PC-9 (cell line): ENCODE measurements at regions not wholly inside any gene's neighbourhood (a gene's known extent, or its start where the extent isn't known, plus 50 kb on each side); places are given as distances from the start of the nearest gene placed in this dataset.
A peak's percentile ranks its signal among the peaks of the same experiment; 100 is the strongest.

Source experiments
- BruUV-seq: library from RNA; stranded (reverse); fragments of 400-500 nt; replicated peaks from 2 replicates; lab custom pipeline; 2021; lab: Mats Ljungman, UMichigan
- CTCF ChIA-PET: fragments of 300-600 bp; sonication (Branson Sonifier 250); formaldehyde crosslinking; loops from one replicate; lab custom pipeline; 2022; ENCODE audit warnings: antibody characterized with exemption; lab: Charles Lee
- POLR2A ChIA-PET: fragments of 300-600 bp; sonication (Branson Sonifier 250); formaldehyde crosslinking; loops from one replicate; lab custom pipeline; 2022; ENCODE audit warnings: antibody characterized with exemption; ENCODE audit not compliant: unreplicated experiment; lab: Charles Lee
- DNase-seq, 2 experiments: peaks; one replicate each; pipeline versions ENCODE4 v3.0.0 to v3.0.0-alpha.2; 2015 to 2022; ENCODE audit warnings: mixed read lengths in 1 of 2
- H2AFZ ChIP-seq: fragments of 200-600 bp; sonication (generic); 2 replicates; pipeline ENCODE4 v1.8.1; 2017; ENCODE audit warnings: antibody characterized with exemption
- H3F3A ChIP-seq: fragments of 200-600 bp; sonication (generic); 2 replicates; pipeline ENCODE4 v1.8.1; 2017; ENCODE audit warnings: antibody characterized with exemption, mild to moderate bottlenecking, low read depth; ENCODE audit not compliant: insufficient read depth
- H3K27ac ChIP-seq: fragments of 200-600 bp; sonication (generic); 2 replicates; pipeline ENCODE4 v1.6.1; 2016; ENCODE audit warnings: mixed run types
- H3K27me3 ChIP-seq: fragments of 200-600 bp; sonication (generic); 2 replicates; pipeline ENCODE4 v1.6.1; 2016; ENCODE audit warnings: low read depth, mixed run types; ENCODE audit not compliant: insufficient read depth
- H3K36me3 ChIP-seq: fragments of 200-600 bp; sonication (generic); 2 replicates; pipeline ENCODE4 v1.6.1; 2016; ENCODE audit warnings: low read depth, mixed run types
- H3K4me1 ChIP-seq: fragments of 200-600 bp; sonication (generic); replicated peaks from 2 replicates; pipeline ENCODE4 v1.6.1; 2016; ENCODE audit warnings: mixed run types; ENCODE audit not compliant: insufficient read depth
- H3K4me2 ChIP-seq: fragments of 200-600 bp; sonication (generic); 2 replicates; pipeline ENCODE4 v1.6.1; 2017; ENCODE audit warnings: mixed run types
- H3K4me3 ChIP-seq: fragments of 200-600 bp; sonication (generic); 2 replicates; pipeline ENCODE4 v1.6.1; 2016; ENCODE audit warnings: mixed run types
- H3K79me2 ChIP-seq: fragments of 200-600 bp; sonication (generic); 2 replicates; pipeline ENCODE4 v1.6.1; 2017; ENCODE audit warnings: low read depth, mixed run types
- H3K9me2 ChIP-seq: fragments of 200-600 bp; sonication (generic); 2 replicates; pipeline ENCODE4 v1.8.1; 2017; ENCODE audit warnings: mild to moderate bottlenecking; ENCODE audit not compliant: insufficient read depth
- H3K9me3 ChIP-seq: fragments of 200-600 bp; sonication (generic); 2 replicates; pipeline ENCODE4 v1.8.1; 2016; ENCODE audit warnings: low read depth; ENCODE audit not compliant: insufficient read depth
- H4K20me1 ChIP-seq: fragments of 200-600 bp; sonication (generic); 2 replicates; pipeline ENCODE4 v1.8.1; 2017; ENCODE audit not compliant: insufficient read depth
- EZH2 ChIP-seq: fragments of 200-600 bp; sonication (generic); IDR thresholded peaks from 2 replicates; pipeline ENCODE4 v1.8.0; 2017; ENCODE audit warnings: antibody characterized with exemption, low read depth
- intact Hi-C: fragments of 100-400 bp; cut with micrococcal nuclease; formaldehyde crosslinking; loops from one replicate; pipeline ENCODE4 v1.10.0; 2022; ENCODE audit not compliant: unreplicated experiment
- TF ChIP-seq, protein P1 (sequence below): fragments of 200-600 bp; sonication (generic); conservative IDR thresholded peaks from 2 replicates; pipeline ENCODE4 v1.6.1; 2017; ENCODE audit warnings: mixed run types, antibody characterized with exemption, mild to moderate bottlenecking, moderate library complexity

DNA sequence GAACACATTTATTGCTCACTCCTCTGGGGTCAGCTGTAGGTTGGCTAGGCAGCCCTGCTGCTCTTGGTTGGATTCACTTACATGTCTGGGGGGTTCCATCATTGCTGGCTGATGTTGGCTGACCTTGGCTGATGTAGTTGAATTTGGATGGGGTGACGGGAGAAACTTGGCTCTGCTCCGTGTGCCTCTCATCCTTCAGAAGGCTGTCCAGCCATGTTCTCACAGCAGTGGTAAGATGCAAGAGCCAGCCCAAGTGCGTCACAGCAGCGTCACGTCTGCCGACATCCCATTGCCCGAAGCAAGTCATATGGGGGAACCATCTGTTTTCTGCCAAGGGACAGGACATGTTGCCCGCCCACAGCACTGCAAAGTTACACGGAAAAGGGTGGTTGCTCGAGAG lies 613.5 kb downstream of the MATN1 start:
- no peak overlapping the region for H3K4me2 ChIP-seq
- H3F3A ChIP-seq = no peaks in the 10 kb centered on the region
- TF ChIP-seq, protein P1, sequence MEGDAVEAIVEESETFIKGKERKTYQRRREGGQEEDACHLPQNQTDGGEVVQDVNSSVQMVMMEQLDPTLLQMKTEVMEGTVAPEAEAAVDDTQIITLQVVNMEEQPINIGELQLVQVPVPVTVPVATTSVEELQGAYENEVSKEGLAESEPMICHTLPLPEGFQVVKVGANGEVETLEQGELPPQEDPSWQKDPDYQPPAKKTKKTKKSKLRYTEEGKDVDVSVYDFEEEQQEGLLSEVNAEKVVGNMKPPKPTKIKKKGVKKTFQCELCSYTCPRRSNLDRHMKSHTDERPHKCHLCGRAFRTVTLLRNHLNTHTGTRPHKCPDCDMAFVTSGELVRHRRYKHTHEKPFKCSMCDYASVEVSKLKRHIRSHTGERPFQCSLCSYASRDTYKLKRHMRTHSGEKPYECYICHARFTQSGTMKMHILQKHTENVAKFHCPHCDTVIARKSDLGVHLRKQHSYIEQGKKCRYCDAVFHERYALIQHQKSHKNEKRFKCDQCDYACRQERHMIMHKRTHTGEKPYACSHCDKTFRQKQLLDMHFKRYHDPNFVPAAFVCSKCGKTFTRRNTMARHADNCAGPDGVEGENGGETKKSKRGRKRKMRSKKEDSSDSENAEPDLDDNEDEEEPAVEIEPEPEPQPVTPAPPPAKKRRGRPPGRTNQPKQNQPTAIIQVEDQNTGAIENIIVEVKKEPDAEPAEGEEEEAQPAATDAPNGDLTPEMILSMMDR = no peak
- TF ChIP-seq EZH2 = no peak
- no peak overlapping the region for H3K4me3 ChIP-seq
- H3K9me3 ChIP-seq = no peaks in the 10 kb centered on the region
- no peaks in the 10 kb centered on the region for H3K4me1 ChIP-seq
- no peak overlapping the region for H2AFZ ChIP-seq
- no peaks in the 10 kb centered on the region for H4K20me1 ChIP-seq
- peaks cover 54% of the 10 kb centered on the region for H3K27me3 ChIP-seq
- no peaks in the 10 kb centered on the region for H3K36me3 ChIP-seq
- intact Hi-C loops = loop anchor here (2.0 to 10.0 kb wide), 3 partner anchors 317 to 875 kb away; partner anchors contain the start of genes MECR and PTPRU
- ChIA-PET POLR2A (no interaction called here), CTCF (no interaction called here)
- no peaks in the 10 kb centered on the region for H3K79me2 ChIP-seq
- BruUV-seq = no TSS peak
- H3K9me2 ChIP-seq = no peaks in the 10 kb centered on the region
- no peak overlapping the region for H3K27ac ChIP-seq
- no peak for DNase-seq

DNA sequence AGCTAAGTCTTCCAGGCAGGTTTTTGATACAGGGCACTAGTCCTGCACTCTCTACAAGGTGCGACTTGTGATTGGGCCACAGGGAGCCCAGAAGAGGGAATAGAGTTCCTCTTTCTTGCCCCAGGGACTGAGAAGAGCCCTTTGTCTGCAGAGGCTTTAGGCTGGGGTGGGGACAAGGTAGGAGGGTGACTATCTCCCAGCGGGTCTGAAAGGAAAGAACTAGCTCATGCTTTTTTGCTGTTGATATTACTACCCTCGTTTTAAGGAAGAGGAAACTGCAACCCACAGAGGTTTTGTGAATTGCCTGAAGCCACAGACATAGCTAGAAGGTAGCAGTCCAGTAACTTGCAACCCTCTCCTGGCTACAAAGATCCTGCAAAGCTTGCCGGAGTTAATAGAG lies 615.2 kb downstream of the MATN1 start:
- no peak overlapping the region for H3K4me2 ChIP-seq
- H3K27me3 ChIP-seq = peaks cover 46% of the 10 kb centered on the region
- DNase-seq = no peak
- BruUV-seq = no TSS peak
- no peaks in the 10 kb centered on the region for H3K9me2 ChIP-seq
- H4K20me1 ChIP-seq = no peaks in the 10 kb centered on the region
- CTCF ChIA-PET = no interaction called here
- no peak overlapping the region for H3K4me3 ChIP-seq
- intact Hi-C loops = no loop called here
- H3K36me3 ChIP-seq = no peaks in the 10 kb centered on the region
- no peak for TF ChIP-seq EZH2
- TF ChIP-seq, protein P1 = no peak
- no peak overlapping the region for H2AFZ ChIP-seq
- no peaks in the 10 kb centered on the region for H3K9me3 ChIP-seq
- H3K27ac ChIP-seq = no peak overlapping the region
- POLR2A ChIA-PET = no interaction called here
- no peaks in the 10 kb centered on the region for H3K79me2 ChIP-seq
- H3K4me1 ChIP-seq = no peaks in the 10 kb centered on the region
- H3F3A ChIP-seq = no peaks in the 10 kb centered on the region

DNA sequence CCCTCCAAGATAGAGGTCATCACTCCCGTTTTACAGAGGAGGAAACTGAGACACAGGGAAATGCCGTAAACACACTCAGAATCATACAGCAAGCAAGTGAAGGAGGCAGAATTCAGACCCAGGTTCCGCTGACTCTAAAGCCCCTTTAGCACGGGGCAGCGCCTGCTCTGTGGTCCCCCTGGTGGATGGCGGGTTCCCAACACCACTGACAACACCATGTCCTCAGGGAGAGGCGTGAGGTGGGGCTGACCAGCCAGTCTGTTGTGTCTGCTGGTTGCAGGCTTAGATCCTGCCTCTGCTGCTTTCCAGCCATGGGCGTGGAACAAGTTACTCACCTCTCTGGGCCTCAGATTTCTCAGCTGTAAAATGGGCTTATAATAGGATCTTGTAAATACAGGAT lies 617.3 kb downstream of the MATN1 start:
- H3K4me3 ChIP-seq = no peak overlapping the region
- no peak overlapping the region for H3K27ac ChIP-seq
- POLR2A ChIA-PET = no interaction called here
- intact Hi-C loops = no loop called here
- no peaks in the 10 kb centered on the region for H3F3A ChIP-seq
- no peaks in the 10 kb centered on the region for H3K36me3 ChIP-seq
- H3K27me3 ChIP-seq = peaks cover 48% of the 10 kb centered on the region
- DNase-seq = peak; percentile 27 to 38
- H2AFZ ChIP-seq = no peak overlapping the region
- H3K9me2 ChIP-seq = no peaks in the 10 kb centered on the region
- H3K79me2 ChIP-seq = no peaks in the 10 kb centered on the region
- CTCF ChIA-PET = no interaction called here
- H3K9me3 ChIP-seq = no peaks in the 10 kb centered on the region
- no peaks in the 10 kb centered on the region for H3K4me1 ChIP-seq
- BruUV-seq = no TSS peak
- no peaks in the 10 kb centered on the region for H4K20me1 ChIP-seq
- no peak overlapping the region for H3K4me2 ChIP-seq
- TF ChIP-seq, protein P1 = peak; percentile 61
- TF ChIP-seq EZH2 = no peak
